ENCODE measurements at regions not wholly inside any gene's neighbourhood (a gene's known extent, or its start where the extent isn't known, plus 50 kb on each side); places are given as distances from the start of the nearest gene placed in this dataset.

DNA sequence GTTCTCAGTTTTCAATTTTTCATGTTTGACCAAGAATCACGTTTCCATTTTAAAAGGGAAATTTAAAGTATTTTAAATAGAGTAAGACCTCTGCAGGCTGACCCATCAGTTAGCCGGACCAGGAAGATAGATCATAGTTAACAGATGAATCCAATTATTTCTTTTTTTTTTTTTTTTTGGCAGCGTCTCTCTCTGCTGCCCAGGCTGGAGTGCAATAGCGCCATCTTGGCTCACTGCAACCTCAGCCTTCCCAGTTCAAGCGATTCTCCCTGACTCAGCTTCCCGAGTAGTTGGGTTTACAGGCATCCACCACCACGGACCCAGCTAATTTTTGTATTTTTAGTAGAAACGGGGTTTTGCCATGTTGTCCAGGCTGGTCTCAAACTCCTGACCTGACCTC, 256.7 kb upstream of the CNR1 start:
- TF ChIP-seq, protein P1, sequence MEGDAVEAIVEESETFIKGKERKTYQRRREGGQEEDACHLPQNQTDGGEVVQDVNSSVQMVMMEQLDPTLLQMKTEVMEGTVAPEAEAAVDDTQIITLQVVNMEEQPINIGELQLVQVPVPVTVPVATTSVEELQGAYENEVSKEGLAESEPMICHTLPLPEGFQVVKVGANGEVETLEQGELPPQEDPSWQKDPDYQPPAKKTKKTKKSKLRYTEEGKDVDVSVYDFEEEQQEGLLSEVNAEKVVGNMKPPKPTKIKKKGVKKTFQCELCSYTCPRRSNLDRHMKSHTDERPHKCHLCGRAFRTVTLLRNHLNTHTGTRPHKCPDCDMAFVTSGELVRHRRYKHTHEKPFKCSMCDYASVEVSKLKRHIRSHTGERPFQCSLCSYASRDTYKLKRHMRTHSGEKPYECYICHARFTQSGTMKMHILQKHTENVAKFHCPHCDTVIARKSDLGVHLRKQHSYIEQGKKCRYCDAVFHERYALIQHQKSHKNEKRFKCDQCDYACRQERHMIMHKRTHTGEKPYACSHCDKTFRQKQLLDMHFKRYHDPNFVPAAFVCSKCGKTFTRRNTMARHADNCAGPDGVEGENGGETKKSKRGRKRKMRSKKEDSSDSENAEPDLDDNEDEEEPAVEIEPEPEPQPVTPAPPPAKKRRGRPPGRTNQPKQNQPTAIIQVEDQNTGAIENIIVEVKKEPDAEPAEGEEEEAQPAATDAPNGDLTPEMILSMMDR (IDR thresholded peaks at IDR 0.05; ENCODE audit: low read length), result no peak
- TF ChIP-seq EZH2 (optimal IDR thresholded peaks at IDR 0.05; ENCODE audit: low read depth, low read length), result no peak

All from MM.1S (cell line).